B cell (primary cell): ENCODE measurements at regions not wholly inside any gene's neighbourhood (a gene's known extent, or its start where the extent isn't known, plus 50 kb on each side); places are given as distances from the start of the nearest gene placed in this dataset.

Experiments
- ATAC-seq: fragments of 200-7000 bp; cut with Tn5 transposase; one replicate; pipeline ENCODE4 v1.10.0; 2021; ENCODE audit warnings: low read depth, mild to moderate bottlenecking, moderate number of reproducible peaks, moderate library complexity
- CTCF ChIA-PET: fragments of 350-600 bp; sonication (Branson Sonifier 250); formaldehyde crosslinking; loops from one replicate; lab custom pipeline; 2021; ENCODE audit warnings: antibody characterized with exemption, inconsistent platforms; lab: Charles Lee
- POLR2A ChIA-PET: fragments of 350-600 bp; sonication (Branson Sonifier 250); formaldehyde crosslinking; loops from one replicate; lab custom pipeline; 2021; ENCODE audit warnings: antibody characterized with exemption; lab: Charles Lee
- DNase-seq: peaks from one replicate; pipeline ENCODE4 v3.0.0; 2013
- H2AFZ ChIP-seq: 2 replicates; pipeline ENCODE4 v1.6.1; 2012; ENCODE audit warnings: mild to moderate bottlenecking, low read depth, low read length; ENCODE audit not compliant: insufficient read depth, poor library complexity, severe bottlenecking
- H3K27ac ChIP-seq, 2 donors: 1 replicate in 1 of 2; 2 replicates in 1 of 2; pipeline ENCODE4 v1.5.1; 2012 to 2013; ENCODE audit warnings: low read length in 2 of 2, mild to moderate bottlenecking in 2 of 2, moderate library complexity in 1 of 2
- H3K27me3 ChIP-seq, 4 experiments: fragments of 200-600 bp in 1 of 4; sonication (generic) in 1 of 4; replicated peaks in 1 of 4; 1 replicate in 2 of 4; 2 replicates in 2 of 4; pipeline versions ENCODE4 v1.6.1 to v1.7.0; 2013 to 2016; ENCODE audit warnings: low read length in 3 of 4, mild to moderate bottlenecking in 2 of 4, mixed read lengths in 1 of 4, moderate library complexity in 1 of 4; ENCODE audit not compliant: insufficient read depth in 4 of 4, control insufficient read depth in 3 of 4; ENCODE audit errors: control extremely low read depth in 1 of 4
- H3K36me3 ChIP-seq, 2 experiments: replicated peaks in 1 of 2; 1 replicate in 1 of 2; 2 replicates in 1 of 2; pipeline versions ENCODE4 v1.6.1 to v1.7.1; 2013; ENCODE audit warnings: low read length in 1 of 2; ENCODE audit not compliant: insufficient read depth in 2 of 2, control insufficient read depth in 1 of 2; ENCODE audit errors: control extremely low read depth in 1 of 2, extremely low read depth in 1 of 2
- H3K4me1 ChIP-seq, 2 donors: fragments of 200-600 bp in 1 of 2; sonication (generic) in 1 of 2; 1 replicate in 1 of 2; 2 replicates in 1 of 2; pipeline versions ENCODE4 v1.5.1 to v1.6.1; 2013 to 2017; ENCODE audit warnings: low read length in 2 of 2; ENCODE audit not compliant: control insufficient read depth in 2 of 2, insufficient read depth in 2 of 2
- H3K4me2 ChIP-seq: replicated peaks from 2 replicates; pipeline ENCODE3; 2012; ENCODE audit warnings: mild to moderate bottlenecking, low read depth, low read length; ENCODE audit not compliant: poor library complexity, severe bottlenecking
- H3K4me3 ChIP-seq, 5 experiments: fragments of 200-600 bp in 1 of 5; sonication (generic) in 1 of 5; 1 replicate in 3 of 5; 2 replicates in 2 of 5; pipeline versions ENCODE4 v1.5.1 to v1.7.0; 2011 to 2016; ENCODE audit warnings: low read length in 4 of 5, mild to moderate bottlenecking in 4 of 5, low read depth in 2 of 5, control low read depth in 1 of 5, moderate library complexity in 1 of 5; ENCODE audit not compliant: insufficient read depth in 1 of 5; ENCODE audit errors: control extremely low read depth in 1 of 5, extremely low read depth in 1 of 5
- H3K79me2 ChIP-seq: fragments of 200-600 bp; sonication (generic); one replicate; pipeline ENCODE4 v1.6.0; 2016; ENCODE audit warnings: low read length; ENCODE audit not compliant: control insufficient read depth, insufficient read depth
- H3K9ac ChIP-seq: fragments of 200-600 bp; sonication (generic); 2 replicates; pipeline ENCODE4 v1.6.1; 2017; ENCODE audit warnings: mild to moderate bottlenecking, low read length, moderate library complexity
- H3K9me3 ChIP-seq, 3 donors: one replicate each; pipeline versions ENCODE4 v1.6.1 to v1.7.1; 2013; ENCODE audit warnings: low read length in 2 of 3; ENCODE audit not compliant: control insufficient read depth in 2 of 3, insufficient read depth in 1 of 3; ENCODE audit errors: control extremely low read depth in 1 of 3
- H4K20me1 ChIP-seq: 2 replicates; pipeline ENCODE4 v1.6.0; 2012; ENCODE audit warnings: mild to moderate bottlenecking, low read length; ENCODE audit not compliant: insufficient read depth, control insufficient read depth, poor library complexity, severe bottlenecking
- H3K27ac Mint-ChIP-seq: one replicate; pipeline ENCODE4 v1.8.0; 2021; ENCODE audit warnings: mixed read lengths
- H3K27me3 Mint-ChIP-seq: one replicate; pipeline ENCODE4 v1.8.0; 2021; ENCODE audit warnings: mixed read lengths
- H3K4me1 Mint-ChIP-seq: one replicate; pipeline ENCODE4 v1.8.0; 2021; ENCODE audit warnings: mixed read lengths
- H3K4me3 Mint-ChIP-seq: one replicate; pipeline ENCODE4 v1.8.0; 2021; ENCODE audit warnings: mixed read lengths
- H3K9me3 Mint-ChIP-seq: one replicate; pipeline ENCODE4 v1.8.0; 2022; ENCODE audit warnings: mixed read lengths; ENCODE audit not compliant: insufficient read depth
- EZH2 ChIP-seq: IDR thresholded peaks from 2 replicates; pipeline ENCODE4 v1.6.1; 2012; ENCODE audit warnings: borderline replicate concordance, low read depth, mild to moderate bottlenecking, moderate library complexity, low read length; ENCODE audit not compliant: insufficient read depth, poor library complexity, severe bottlenecking
- WGBS: methylation state at CpG from one replicate; pipeline ENCODE4 v1.1.5; 2013; ENCODE audit warnings: missing lambda C conversion rate; ENCODE audit not compliant: insufficient coverage; 5-methylcytosine and 5-hydroxymethylcytosine counted together
- intact Hi-C: fragments of 100-400 bp; cut with micrococcal nuclease; formaldehyde crosslinking; loops from one replicate; pipeline ENCODE4 v1.10.0; 2022
- TF ChIP-seq, protein P1 (sequence below): fragments of 200-600 bp; IDR thresholded peaks from one replicate; pipeline ENCODE4 v1.8.0; 2022; ENCODE audit warnings: antibody characterized with exemption, mild to moderate bottlenecking

DNA sequence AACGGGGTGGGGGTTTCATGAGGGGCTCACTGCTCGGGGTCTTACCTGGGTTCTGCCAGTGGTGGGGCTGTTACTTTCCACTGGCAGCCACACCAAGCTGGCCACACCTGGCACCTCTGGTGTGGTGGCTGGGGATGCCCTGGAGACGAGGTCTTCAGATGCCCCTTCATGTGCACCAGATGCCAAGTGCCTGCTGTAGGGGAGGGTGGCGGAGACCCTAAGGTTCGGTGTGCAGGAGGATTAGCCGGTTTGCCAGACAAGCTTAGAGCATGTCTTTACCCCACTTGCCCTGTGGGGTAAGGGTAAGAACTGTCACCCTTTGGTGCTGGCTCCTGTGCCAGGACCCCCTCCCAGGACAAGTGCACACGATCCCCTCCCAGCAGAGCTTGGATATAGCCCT is 188.3 kb downstream of the TJP1 start:
- WGBS = 94% methylated on average over 6 of the region's 7 CpGs
- DNase-seq = no peak
- no peak for ATAC-seq
- H2AFZ ChIP-seq = no peak overlapping the region
- TF ChIP-seq, protein P1, sequence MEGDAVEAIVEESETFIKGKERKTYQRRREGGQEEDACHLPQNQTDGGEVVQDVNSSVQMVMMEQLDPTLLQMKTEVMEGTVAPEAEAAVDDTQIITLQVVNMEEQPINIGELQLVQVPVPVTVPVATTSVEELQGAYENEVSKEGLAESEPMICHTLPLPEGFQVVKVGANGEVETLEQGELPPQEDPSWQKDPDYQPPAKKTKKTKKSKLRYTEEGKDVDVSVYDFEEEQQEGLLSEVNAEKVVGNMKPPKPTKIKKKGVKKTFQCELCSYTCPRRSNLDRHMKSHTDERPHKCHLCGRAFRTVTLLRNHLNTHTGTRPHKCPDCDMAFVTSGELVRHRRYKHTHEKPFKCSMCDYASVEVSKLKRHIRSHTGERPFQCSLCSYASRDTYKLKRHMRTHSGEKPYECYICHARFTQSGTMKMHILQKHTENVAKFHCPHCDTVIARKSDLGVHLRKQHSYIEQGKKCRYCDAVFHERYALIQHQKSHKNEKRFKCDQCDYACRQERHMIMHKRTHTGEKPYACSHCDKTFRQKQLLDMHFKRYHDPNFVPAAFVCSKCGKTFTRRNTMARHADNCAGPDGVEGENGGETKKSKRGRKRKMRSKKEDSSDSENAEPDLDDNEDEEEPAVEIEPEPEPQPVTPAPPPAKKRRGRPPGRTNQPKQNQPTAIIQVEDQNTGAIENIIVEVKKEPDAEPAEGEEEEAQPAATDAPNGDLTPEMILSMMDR = no peak
- TF ChIP-seq EZH2 = no peak
- H3K4me1 ChIP-seq = no peaks in the 10 kb centered on the region
- H3K36me3 ChIP-seq = no peaks in the 10 kb centered on the region
- H3K9me3 ChIP-seq = peaks cover 0 to 11% (median 0%) of the 10 kb centered on the region in 3 donors
- peaks cover 3% of the 10 kb centered on the region for H3K9me3 Mint-ChIP-seq
- no peaks in the 10 kb centered on the region for H3K4me1 Mint-ChIP-seq
- H3K9ac ChIP-seq = no peak overlapping the region
- no peaks in the 10 kb centered on the region for H3K27me3 ChIP-seq
- no peaks in the 10 kb centered on the region for H3K27me3 Mint-ChIP-seq
- no peak overlapping the region for H3K27ac Mint-ChIP-seq
- H3K27ac ChIP-seq = no peak overlapping the region
- H3K4me2 ChIP-seq = no peak overlapping the region
- CTCF ChIA-PET = no interaction called here
- H3K4me3 Mint-ChIP-seq = no peak overlapping the region
- POLR2A ChIA-PET = no interaction called here
- H4K20me1 ChIP-seq = no peaks in the 10 kb centered on the region
- no peaks in the 10 kb centered on the region for H3K79me2 ChIP-seq
- intact Hi-C loops = no loop called here
- H3K4me3 ChIP-seq = no peak overlapping the region

DNA sequence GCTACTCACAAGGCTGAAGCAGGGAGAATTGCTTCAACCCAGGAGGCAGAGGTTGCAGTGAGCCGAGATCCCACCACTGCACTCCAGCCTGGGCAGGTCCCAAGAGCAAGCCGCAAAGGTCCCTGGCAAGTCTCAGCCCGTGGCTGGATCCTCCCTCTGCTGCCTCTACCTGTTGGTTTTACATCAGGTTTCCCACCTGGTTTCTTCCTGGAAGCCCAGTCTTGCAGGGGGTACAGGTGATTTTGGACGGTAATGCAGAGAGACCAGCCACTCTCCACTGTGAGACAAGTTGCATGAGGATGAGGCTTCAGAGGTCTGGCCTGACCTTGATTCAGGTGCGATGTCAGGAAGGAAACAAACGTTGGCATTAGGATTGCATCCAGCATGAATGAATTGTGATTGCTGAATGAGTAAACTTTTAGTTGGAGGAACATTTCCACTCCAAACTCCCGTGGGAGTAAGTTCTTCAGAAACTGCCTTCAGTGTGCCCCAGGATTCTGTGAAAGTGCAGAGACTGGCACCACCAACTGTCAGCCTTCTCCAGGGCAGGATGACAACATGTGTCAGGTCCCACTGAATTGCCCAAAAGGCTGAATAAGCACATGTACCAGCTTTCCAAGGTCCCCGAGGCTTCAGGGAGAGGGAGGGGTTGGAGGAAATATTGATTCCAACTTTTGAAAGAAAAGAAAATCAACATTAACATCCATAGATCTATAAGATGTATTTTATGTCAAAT is 189.4 kb downstream of the TJP1 start:
- no peak overlapping the region for H3K4me3 Mint-ChIP-seq
- H3K27me3 ChIP-seq = no peaks in the 10 kb centered on the region
- H3K79me2 ChIP-seq = no peaks in the 10 kb centered on the region
- no peak overlapping the region for H3K4me2 ChIP-seq
- no peak for DNase-seq
- no peak for TF ChIP-seq EZH2
- TF ChIP-seq, protein P1 = no peak
- ATAC-seq = no peak
- CTCF ChIA-PET = no interaction called here
- H3K9ac ChIP-seq = no peak overlapping the region
- no peaks in the 10 kb centered on the region for H3K27me3 Mint-ChIP-seq
- H3K9me3 Mint-ChIP-seq = peaks cover 3% of the 10 kb centered on the region
- no peaks in the 10 kb centered on the region for H3K36me3 ChIP-seq
- intact Hi-C loops = no loop called here
- WGBS = 84% methylated on average over 7 of the region's 8 CpGs
- H3K4me1 ChIP-seq = no peaks in the 10 kb centered on the region
- H3K9me3 ChIP-seq = peaks cover 0 to 11% (median 1%) of the 10 kb centered on the region in 3 donors
- H3K4me3 ChIP-seq = no peak overlapping the region
- POLR2A ChIA-PET = no interaction called here
- H3K27ac ChIP-seq = no peak overlapping the region
- H2AFZ ChIP-seq = no peak overlapping the region
- no peak overlapping the region for H3K27ac Mint-ChIP-seq
- no peaks in the 10 kb centered on the region for H3K4me1 Mint-ChIP-seq
- no peaks in the 10 kb centered on the region for H4K20me1 ChIP-seq
